Transverse colon (tissue), 4 donors: ENCODE measurements at regions not wholly inside any gene's neighbourhood (a gene's known extent, or its start where the extent isn't known, plus 50 kb on each side); places are given as distances from the start of the nearest gene placed in this dataset.

Source experiments
- DNase-seq: peaks from one replicate; pipeline ENCODE4 v3.0.0-alpha.2; 2019
- H3K27ac ChIP-seq, 4 donors: fragments of 200-600 bp; sonication (generic); 2 replicates each; pipeline ENCODE4 v1.5.1; 2016 to 2018; ENCODE audit warnings: inconsistent platforms in 4 of 4
- H3K27me3 ChIP-seq: fragments of 200-600 bp; sonication (generic); 2 replicates; pipeline ENCODE4 v1.5.1; 2017; ENCODE audit warnings: inconsistent platforms
- H3K36me3 ChIP-seq, 4 donors: fragments of 200-600 bp; sonication (generic); 2 replicates each; pipeline ENCODE4 v1.5.1; 2017 to 2019; ENCODE audit warnings: inconsistent platforms in 4 of 4
- H3K4me1 ChIP-seq, 4 donors: fragments of 200-600 bp; sonication (generic); 2 replicates each; pipeline ENCODE4 v1.5.1; 2017 to 2020; ENCODE audit warnings: inconsistent platforms in 4 of 4
- H3K4me3 ChIP-seq, 4 donors: fragments of 200-600 bp; sonication (generic); 1 replicate in 1 of 4; 2 replicates in 3 of 4; pipeline versions ENCODE4 v1.5.1 to v1.6.1; 2017 to 2019; ENCODE audit warnings: inconsistent platforms in 4 of 4
- H3K9me3 ChIP-seq, 2 donors: fragments of 200-600 bp; sonication (generic); 2 replicates each; pipeline ENCODE4 v1.5.1; 2017 to 2019; ENCODE audit warnings: inconsistent platforms in 2 of 2
- EP300 ChIP-seq: sonication (generic); formaldehyde crosslinking; IDR thresholded peaks from one replicate; pipeline ENCODE4 v1.6.1; 2017; ENCODE audit warnings: antibody characterized with exemption, low read depth
- POLR2A ChIP-seq: fragments of 450-650 bp; IDR thresholded peaks from one replicate; pipeline ENCODE4 v1.6.1; 2016; ENCODE audit warnings: antibody characterized with exemption, mild to moderate bottlenecking, moderate library complexity
- POLR2AphosphoS5 ChIP-seq, 3 donors: sonication (generic); formaldehyde crosslinking; IDR thresholded peaks; one replicate each; pipeline ENCODE4 v1.6.1; 2016; ENCODE audit warnings: antibody characterized with exemption in 3 of 3
- WGBS, 2 donors: methylation state at CpG; one replicate each; pipeline ENCODE4 v1.1.5; 2018; ENCODE audit warnings: low coverage in 1 of 2; 5-methylcytosine and 5-hydroxymethylcytosine counted together
- in situ Hi-C, 4 donors: fragments of 200-750 bp; cut with MboI; loops; one replicate each; pipeline versions ENCODE4 v1.15.0 to v1.15.1; 2017; ENCODE audit warnings: low sequenced_read_pairs in 3 of 4, low pct_ligation_motif_present in 1 of 4, low pct_unique_long_range_greater_than_20kb in 1 of 4
- intact Hi-C: fragments of 100-400 bp; cut with DNase I; formaldehyde crosslinking; loops from one replicate; pipeline ENCODE4 v1.15.1; 2023; ENCODE audit warnings: low total_unique reads
- TF ChIP-seq, protein P1 (sequence below), 5 experiments: fragments of 200-600 bp in 3 of 5; fragments of 450-650 bp in 2 of 5; sonication (generic) in 3 of 5; IDR thresholded peaks; 1 replicate in 2 of 5; 2 replicates in 3 of 5; pipeline ENCODE4 v1.5.1; 2016 to 2017; ENCODE audit warnings: antibody characterized with exemption in 5 of 5, inconsistent platforms in 3 of 5, mild to moderate bottlenecking in 2 of 5, moderate library complexity in 1 of 5

DNA sequence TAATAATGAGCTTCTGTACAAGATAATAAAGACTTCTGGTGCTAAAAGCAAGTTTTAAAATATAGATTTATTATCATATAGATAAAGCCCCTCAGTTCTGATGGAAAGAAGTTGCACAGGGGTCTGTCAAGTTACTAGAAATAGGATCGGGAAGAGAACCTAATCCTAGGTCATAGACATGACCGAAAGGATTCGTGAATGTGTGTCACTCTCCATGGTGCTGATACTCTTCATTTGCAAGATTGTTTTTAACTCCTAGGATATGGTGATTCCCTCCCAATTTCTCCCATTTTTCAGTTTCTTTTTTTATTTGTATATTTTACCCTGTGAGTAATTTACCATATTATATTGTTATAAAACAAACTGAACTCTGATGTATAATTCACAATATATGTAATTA lies 58.9 kb upstream of the CTNNA2 start:
- Histone ChIP-seq H3K36me3 (no peaks in the 10 kb centered on the region), H3K27me3 (no peaks in the 10 kb centered on the region), H3K4me1 (no peaks in the 10 kb centered on the region), H3K4me3 (no peak overlapping the region), H3K9me3 (no peaks in the 10 kb centered on the region), H3K27ac (no peak overlapping the region)
- WGBS, 2 donors, result 9 to 17% methylated on average over 3 of the region's 3 CpGs
- TF ChIP-seq, protein P1, sequence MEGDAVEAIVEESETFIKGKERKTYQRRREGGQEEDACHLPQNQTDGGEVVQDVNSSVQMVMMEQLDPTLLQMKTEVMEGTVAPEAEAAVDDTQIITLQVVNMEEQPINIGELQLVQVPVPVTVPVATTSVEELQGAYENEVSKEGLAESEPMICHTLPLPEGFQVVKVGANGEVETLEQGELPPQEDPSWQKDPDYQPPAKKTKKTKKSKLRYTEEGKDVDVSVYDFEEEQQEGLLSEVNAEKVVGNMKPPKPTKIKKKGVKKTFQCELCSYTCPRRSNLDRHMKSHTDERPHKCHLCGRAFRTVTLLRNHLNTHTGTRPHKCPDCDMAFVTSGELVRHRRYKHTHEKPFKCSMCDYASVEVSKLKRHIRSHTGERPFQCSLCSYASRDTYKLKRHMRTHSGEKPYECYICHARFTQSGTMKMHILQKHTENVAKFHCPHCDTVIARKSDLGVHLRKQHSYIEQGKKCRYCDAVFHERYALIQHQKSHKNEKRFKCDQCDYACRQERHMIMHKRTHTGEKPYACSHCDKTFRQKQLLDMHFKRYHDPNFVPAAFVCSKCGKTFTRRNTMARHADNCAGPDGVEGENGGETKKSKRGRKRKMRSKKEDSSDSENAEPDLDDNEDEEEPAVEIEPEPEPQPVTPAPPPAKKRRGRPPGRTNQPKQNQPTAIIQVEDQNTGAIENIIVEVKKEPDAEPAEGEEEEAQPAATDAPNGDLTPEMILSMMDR (IDR thresholded peaks at IDR 0.05), result no peak
- TF ChIP-seq POLR2A (no peak), EP300 (no peak), POLR2AphosphoS5 (IDR thresholded peaks at IDR 0.05) (no peak)
- intact Hi-C loops, result no loop called here
- in situ Hi-C loops, result no loop called here
- no peak for DNase-seq

DNA sequence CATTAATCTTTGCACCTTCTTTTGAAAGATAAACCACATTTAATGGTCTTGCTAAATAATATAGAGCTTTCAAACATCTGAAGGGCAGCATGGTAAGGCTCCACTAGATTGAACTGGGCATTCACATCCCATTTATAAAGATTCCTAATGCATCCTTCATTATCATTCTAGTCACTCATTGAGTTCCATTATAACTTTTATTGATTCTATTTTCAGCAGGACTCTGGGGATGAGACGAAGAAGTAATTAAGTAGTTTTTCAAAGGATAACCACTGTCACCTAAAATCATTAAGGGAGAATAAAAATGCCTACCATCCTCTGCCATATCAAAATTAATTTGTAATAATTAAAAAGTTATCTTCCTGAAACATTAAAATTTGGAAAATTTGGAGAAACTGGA lies 60.2 kb upstream of the CTNNA2 start:
- no peaks in the 10 kb centered on the region for H3K9me3 ChIP-seq
- no peaks in the 10 kb centered on the region for H3K36me3 ChIP-seq
- in situ Hi-C loops (no loop called here), intact Hi-C loops (no loop called here)
- no peak for DNase-seq
- 74 to 82% methylated on average over 1 of the region's 1 CpG for WGBS, 2 donors
- no peak overlapping the region for H3K4me3 ChIP-seq
- H3K4me1 ChIP-seq, result no peaks in the 10 kb centered on the region
- TF ChIP-seq, protein P1 (IDR thresholded peaks at IDR 0.05), result no peak
- TF ChIP-seq EP300 (no peak), POLR2AphosphoS5 (IDR thresholded peaks at IDR 0.05) (no peak), POLR2A (no peak)
- no peak overlapping the region for H3K27ac ChIP-seq
- H3K27me3 ChIP-seq, result no peaks in the 10 kb centered on the region

- intact Hi-C loops (no loop called here), in situ Hi-C loops (no loop called here)
- Histone ChIP-seq H3K36me3 (no peaks in the 10 kb centered on the region), H3K27ac (no peak overlapping the region), H3K9me3 (no peaks in the 10 kb centered on the region), H3K4me3 (no peak overlapping the region), H3K4me1 (no peaks in the 10 kb centered on the region), H3K27me3 (no peaks in the 10 kb centered on the region)
- no peak for DNase-seq
- TF ChIP-seq POLR2AphosphoS5 (IDR thresholded peaks at IDR 0.05) (no peak), EP300 (no peak), POLR2A (no peak)
- TF ChIP-seq, protein P1 (IDR thresholded peaks at IDR 0.05), result no peak
Measured at GRCh38 chr2:79447463-79447862, 65.4 kb upstream of the CTNNA2 start.

GRCh38 chr2:79446313-79446712 lies 66.5 kb upstream of the CTNNA2 start:
- intact Hi-C loops (no loop called here), in situ Hi-C loops (no loop called here)
- no peak overlapping the region for H3K27ac ChIP-seq
- WGBS, 2 donors, result 53 to 55% methylated on average over 2 of the region's 2 CpGs
- TF ChIP-seq POLR2AphosphoS5 (IDR thresholded peaks at IDR 0.05) (no peak), POLR2A (no peak), EP300 (no peak)
- TF ChIP-seq, protein P1 (IDR thresholded peaks at IDR 0.05), result no peak
- no peak overlapping the region for H3K4me3 ChIP-seq
- no peaks in the 10 kb centered on the region for H3K36me3 ChIP-seq
- H3K9me3 ChIP-seq, result no peaks in the 10 kb centered on the region
- no peaks in the 10 kb centered on the region for H3K4me1 ChIP-seq
- no peaks in the 10 kb centered on the region for H3K27me3 ChIP-seq
- DNase-seq, result no peak
